Esophagus squamous epithelium (tissue), 4 donors: ENCODE measurements at regions not wholly inside any gene's neighbourhood (a gene's known extent, or its start where the extent isn't known, plus 50 kb on each side); places are given as distances from the start of the nearest gene placed in this dataset.

Experiments used
- POLR2A ChIP-seq, 4 donors: fragments of 450-650 bp; IDR thresholded peaks; one replicate each; pipeline ENCODE4 v1.6.1; 2017; ENCODE audit warnings: antibody characterized with exemption in 4 of 4, mild to moderate bottlenecking in 4 of 4, moderate library complexity in 3 of 4
- TF ChIP-seq, protein P1 (sequence below), 6 experiments: fragments of 450-650 bp in 4 of 6; fragments of 200-600 bp in 2 of 6; sonication (generic) in 2 of 6; IDR thresholded peaks; one replicate each; pipeline ENCODE4 v1.5.1; 2016 to 2019; ENCODE audit warnings: antibody characterized with exemption in 6 of 6, mild to moderate bottlenecking in 4 of 6, moderate library complexity in 4 of 6

DNA sequence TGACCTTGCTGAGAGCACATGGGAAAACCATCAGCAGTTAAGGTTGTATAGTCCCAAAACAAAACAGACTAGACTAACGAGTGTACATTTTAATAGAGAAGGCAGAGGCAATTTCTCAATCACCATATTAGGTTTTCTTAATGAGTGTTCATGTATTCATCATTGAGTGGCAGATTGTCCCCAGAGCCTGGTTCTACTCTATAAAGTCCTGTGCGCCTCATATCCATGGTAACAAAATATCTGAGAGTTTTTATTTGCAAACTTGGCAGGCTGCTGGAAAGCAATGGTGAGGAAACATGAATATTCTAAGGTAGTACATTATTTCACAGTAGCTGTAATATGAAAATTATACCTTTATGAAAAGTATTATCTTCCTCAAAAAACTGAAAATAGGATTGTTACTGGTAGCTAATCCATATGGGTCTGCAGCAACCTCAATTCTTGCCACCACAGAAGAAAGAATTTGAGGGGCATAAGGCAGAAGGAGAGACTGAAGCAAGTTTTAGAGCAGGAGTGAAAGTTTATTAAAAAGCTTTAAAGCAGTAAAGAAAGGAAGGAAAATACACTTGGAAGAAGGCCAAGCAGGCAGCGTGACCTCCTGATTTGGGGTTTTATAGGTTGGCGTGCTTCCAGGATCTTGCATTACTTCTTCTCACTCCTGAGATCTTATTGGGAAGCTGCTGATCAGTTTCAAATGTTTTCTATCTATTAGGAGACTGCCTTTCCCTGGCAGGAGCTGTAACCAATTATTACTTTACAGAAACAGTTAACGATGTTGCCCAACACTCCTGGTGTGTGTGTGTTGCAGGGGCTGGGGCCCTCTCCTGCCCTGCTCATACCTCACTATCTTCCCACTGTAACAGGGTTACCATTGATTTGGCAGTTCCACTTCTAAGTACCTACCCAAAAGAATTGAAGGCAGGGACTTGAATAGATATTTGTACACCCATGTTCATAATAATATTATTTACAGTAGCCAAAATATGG, 154.0 kb upstream of the NUDT4 start:
- TF ChIP-seq, protein P1, sequence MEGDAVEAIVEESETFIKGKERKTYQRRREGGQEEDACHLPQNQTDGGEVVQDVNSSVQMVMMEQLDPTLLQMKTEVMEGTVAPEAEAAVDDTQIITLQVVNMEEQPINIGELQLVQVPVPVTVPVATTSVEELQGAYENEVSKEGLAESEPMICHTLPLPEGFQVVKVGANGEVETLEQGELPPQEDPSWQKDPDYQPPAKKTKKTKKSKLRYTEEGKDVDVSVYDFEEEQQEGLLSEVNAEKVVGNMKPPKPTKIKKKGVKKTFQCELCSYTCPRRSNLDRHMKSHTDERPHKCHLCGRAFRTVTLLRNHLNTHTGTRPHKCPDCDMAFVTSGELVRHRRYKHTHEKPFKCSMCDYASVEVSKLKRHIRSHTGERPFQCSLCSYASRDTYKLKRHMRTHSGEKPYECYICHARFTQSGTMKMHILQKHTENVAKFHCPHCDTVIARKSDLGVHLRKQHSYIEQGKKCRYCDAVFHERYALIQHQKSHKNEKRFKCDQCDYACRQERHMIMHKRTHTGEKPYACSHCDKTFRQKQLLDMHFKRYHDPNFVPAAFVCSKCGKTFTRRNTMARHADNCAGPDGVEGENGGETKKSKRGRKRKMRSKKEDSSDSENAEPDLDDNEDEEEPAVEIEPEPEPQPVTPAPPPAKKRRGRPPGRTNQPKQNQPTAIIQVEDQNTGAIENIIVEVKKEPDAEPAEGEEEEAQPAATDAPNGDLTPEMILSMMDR (IDR thresholded peaks at IDR 0.05), result no peak
- TF ChIP-seq POLR2A (IDR thresholded peaks at IDR 0.05), result no peak
